Activated naive CD4-positive, alpha-beta T cell treated with anti-CD3 and anti-CD28 coated beads for 36 hours (primary cell): ENCODE measurements at regions not wholly inside any gene's neighbourhood (a gene's known extent, or its start where the extent isn't known, plus 50 kb on each side); places are given as distances from the start of the nearest gene placed in this dataset.

Experiments
- CTCF ChIA-PET: fragments of 350-600 bp; sonication (Branson Sonifier 250); formaldehyde crosslinking; loops from one replicate; lab custom pipeline; 2021; ENCODE audit warnings: antibody characterized with exemption; lab: Charles Lee
- DNase-seq: peaks from one replicate; pipeline ENCODE4 v3.0.0-alpha.2; 2020
- H3K27ac Mint-ChIP-seq: one replicate; pipeline ENCODE4 v1.8.0; 2021; ENCODE audit warnings: mild to moderate bottlenecking, mixed read lengths
- H3K27me3 Mint-ChIP-seq: one replicate; pipeline ENCODE4 v1.8.0; 2021; ENCODE audit warnings: low read depth, mixed read lengths
- H3K36me3 Mint-ChIP-seq: one replicate; pipeline ENCODE4 v1.8.0; 2021; ENCODE audit warnings: low read depth, mixed read lengths
- H3K4me1 Mint-ChIP-seq: one replicate; pipeline ENCODE4 v1.8.0; 2021; ENCODE audit warnings: low read depth, mixed read lengths
- H3K4me3 Mint-ChIP-seq: one replicate; pipeline ENCODE4 v1.8.0; 2021; ENCODE audit warnings: mild to moderate bottlenecking, moderate library complexity, mixed read lengths
- H3K9me3 Mint-ChIP-seq: one replicate; pipeline ENCODE4 v1.8.0; 2021; ENCODE audit warnings: mixed read lengths
- intact Hi-C: fragments of 100-400 bp; cut with micrococcal nuclease; formaldehyde crosslinking; loops from one replicate; pipeline ENCODE4 v1.15.1; 2023

- H3K9me3 Mint-ChIP-seq = no peaks in the 10 kb centered on the region
- no peak overlapping the region for H3K27ac Mint-ChIP-seq
- CTCF ChIA-PET = no interaction called here
- intact Hi-C loops = no loop called here
- no peak overlapping the region for H3K4me3 Mint-ChIP-seq
- no peaks in the 10 kb centered on the region for H3K4me1 Mint-ChIP-seq
- no peaks in the 10 kb centered on the region for H3K27me3 Mint-ChIP-seq
- H3K36me3 Mint-ChIP-seq = no peaks in the 10 kb centered on the region
- DNase-seq = no peak
Measured at GRCh38 chr10:20623546-20623945, 273.6 kb downstream of the NEBL start.

GRCh38 chr10:20622531-20623211 is 274.4 kb downstream of the NEBL start:
- Mint-ChIP-seq H3K27ac (no peak overlapping the region), H3K27me3 (no peaks in the 10 kb centered on the region), H3K9me3 (no peaks in the 10 kb centered on the region), H3K4me1 (no peaks in the 10 kb centered on the region), H3K4me3 (no peak overlapping the region), H3K36me3 (no peaks in the 10 kb centered on the region)
- CTCF ChIA-PET = no interaction called here
- DNase-seq = no peak
- intact Hi-C loops = no loop called here

- intact Hi-C loops = no loop called here
- Mint-ChIP-seq H3K9me3 (no peaks in the 10 kb centered on the region), H3K4me1 (no peaks in the 10 kb centered on the region), H3K4me3 (no peak overlapping the region), H3K27me3 (no peaks in the 10 kb centered on the region), H3K36me3 (no peaks in the 10 kb centered on the region), H3K27ac (no peak overlapping the region)
- DNase-seq = no peak
- CTCF ChIA-PET = no interaction called here
Measured at GRCh38 chr10:20620981-20621380, 276.1 kb downstream of the NEBL start.

- Mint-ChIP-seq H3K36me3 (no peaks in the 10 kb centered on the region), H3K4me1 (no peaks in the 10 kb centered on the region), H3K27me3 (no peaks in the 10 kb centered on the region), H3K27ac (no peak overlapping the region), H3K9me3 (no peaks in the 10 kb centered on the region), H3K4me3 (no peak overlapping the region)
- no peak for DNase-seq
- CTCF ChIA-PET = no interaction called here
- intact Hi-C loops = no loop called here
Measured at GRCh38 chr10:20618011-20618547, 279.0 kb downstream of the NEBL start.

GRCh38 chr10:20616918-20617810 is 279.9 kb downstream of the NEBL start:
- no peaks in the 10 kb centered on the region for H3K4me1 Mint-ChIP-seq
- H3K27me3 Mint-ChIP-seq = no peaks in the 10 kb centered on the region
- H3K36me3 Mint-ChIP-seq = no peaks in the 10 kb centered on the region
- no peak overlapping the region for H3K27ac Mint-ChIP-seq
- H3K4me3 Mint-ChIP-seq = no peak overlapping the region
- H3K9me3 Mint-ChIP-seq = no peaks in the 10 kb centered on the region
- peak; percentile 5 for DNase-seq
- CTCF ChIA-PET = no interaction called here
- intact Hi-C loops = no loop called here

- Mint-ChIP-seq H3K4me1 (no peaks in the 10 kb centered on the region), H3K4me3 (no peak overlapping the region), H3K9me3 (no peaks in the 10 kb centered on the region), H3K36me3 (no peaks in the 10 kb centered on the region), H3K27ac (no peak overlapping the region), H3K27me3 (no peaks in the 10 kb centered on the region)
- intact Hi-C loops = no loop called here
- CTCF ChIA-PET = interaction anchor here (0.6 kb wide), 1 partner anchor 1451 kb away, joined by 3 read pairs; no protein-coding TSS in a partner anchor
- no peak for DNase-seq
Measured at GRCh38 chr10:20616056-20616671, 280.9 kb downstream of the NEBL start.

- CTCF ChIA-PET = interaction anchor here (0.6 kb wide), 1 partner anchor 1452 kb away, joined by 3 read pairs; no protein-coding TSS in a partner anchor
- Mint-ChIP-seq H3K36me3 (no peaks in the 10 kb centered on the region), H3K27me3 (no peaks in the 10 kb centered on the region), H3K4me3 (no peak overlapping the region), H3K4me1 (no peaks in the 10 kb centered on the region), H3K27ac (no peak overlapping the region), H3K9me3 (no peaks in the 10 kb centered on the region)
- intact Hi-C loops = no loop called here
- DNase-seq = no peak
Measured at GRCh38 chr10:20615395-20615794, 281.7 kb downstream of the NEBL start.

- CTCF ChIA-PET = no interaction called here
- no peak for DNase-seq
- Mint-ChIP-seq H3K27me3 (no peaks in the 10 kb centered on the region), H3K36me3 (no peaks in the 10 kb centered on the region), H3K27ac (no peak overlapping the region), H3K4me1 (no peaks in the 10 kb centered on the region), H3K9me3 (no peaks in the 10 kb centered on the region), H3K4me3 (no peak overlapping the region)
- intact Hi-C loops = no loop called here
Measured at GRCh38 chr10:20614911-20615310, 282.2 kb downstream of the NEBL start.

- no peak overlapping the region for H3K4me3 Mint-ChIP-seq
- H3K4me1 Mint-ChIP-seq = no peaks in the 10 kb centered on the region
- H3K27me3 Mint-ChIP-seq = no peaks in the 10 kb centered on the region
- no peak for DNase-seq
- CTCF ChIA-PET = no interaction called here
- no peaks in the 10 kb centered on the region for H3K9me3 Mint-ChIP-seq
- intact Hi-C loops = no loop called here
- H3K36me3 Mint-ChIP-seq = no peaks in the 10 kb centered on the region
- no peak overlapping the region for H3K27ac Mint-ChIP-seq
Measured at GRCh38 chr10:20608503-20608902, 288.6 kb downstream of the NEBL start.

- DNase-seq = no peak
- H3K4me3 Mint-ChIP-seq = no peak overlapping the region
- no peak overlapping the region for H3K27ac Mint-ChIP-seq
- no peaks in the 10 kb centered on the region for H3K36me3 Mint-ChIP-seq
- CTCF ChIA-PET = no interaction called here
- intact Hi-C loops = no loop called here
- no peaks in the 10 kb centered on the region for H3K4me1 Mint-ChIP-seq
- H3K27me3 Mint-ChIP-seq = no peaks in the 10 kb centered on the region
- H3K9me3 Mint-ChIP-seq = no peaks in the 10 kb centered on the region
Measured at GRCh38 chr10:20606985-20607384, 290.1 kb downstream of the NEBL start.

- H3K4me1 Mint-ChIP-seq = no peaks in the 10 kb centered on the region
- intact Hi-C loops = no loop called here
- no peaks in the 10 kb centered on the region for H3K9me3 Mint-ChIP-seq
- H3K27me3 Mint-ChIP-seq = no peaks in the 10 kb centered on the region
- no peaks in the 10 kb centered on the region for H3K36me3 Mint-ChIP-seq
- CTCF ChIA-PET = interaction anchor here (0.5 to 0.7 kb wide), 2 partner anchors 48 to 364 kb away, joined by 4 to 6 read pairs; no protein-coding TSS in a partner anchor
- no peak for DNase-seq
- H3K4me3 Mint-ChIP-seq = no peak overlapping the region
- no peak overlapping the region for H3K27ac Mint-ChIP-seq
Measured at GRCh38 chr10:20601941-20602461, 295.1 kb downstream of the NEBL start.

GRCh38 chr10:20598590-20598989 is 298.5 kb downstream of the NEBL start:
- Mint-ChIP-seq H3K9me3 (no peaks in the 10 kb centered on the region), H3K27ac (no peak overlapping the region)

More at GRCh38 chr10:20598590-20598989, 298.5 kb downstream of the NEBL start:
- no peaks in the 10 kb centered on the region for H3K4me1 Mint-ChIP-seq
- no peak overlapping the region for H3K4me3 Mint-ChIP-seq
- intact Hi-C loops = no loop called here
- CTCF ChIA-PET = no interaction called here
- no peaks in the 10 kb centered on the region for H3K27me3 Mint-ChIP-seq
- no peaks in the 10 kb centered on the region for H3K36me3 Mint-ChIP-seq
- no peak for DNase-seq
